HG02610 (cell line): ENCODE measurements at regions not wholly inside any gene's neighbourhood (a gene's known extent, or its start where the extent isn't known, plus 50 kb on each side); places are given as distances from the start of the nearest gene placed in this dataset.

Experiments used
- ATAC-seq: cut with Tn5 transposase; IDR thresholded peaks from one replicate; pipeline ENCODE4 v1.9.1; 2021; ENCODE audit warnings: mild to moderate bottlenecking, moderate library complexity; ENCODE audit not compliant: unreplicated experiment

GRCh38 chr3:459311-459670 is 262.7 kb downstream of the CHL1 start:
- no peak for ATAC-seq

- ATAC-seq: no peak
Observed at GRCh38 chr3:461006-461405, 264.4 kb downstream of the CHL1 start.

GRCh38 chr3:462851-463250 is 266.3 kb downstream of the CHL1 start:
- no peak for ATAC-seq

GRCh38 chr3:463252-464192 is 267.0 kb downstream of the CHL1 start:
- peak; percentile 98 for ATAC-seq

- peak; percentile 33 for ATAC-seq
Observed at GRCh38 chr3:464255-464654, 267.7 kb downstream of the CHL1 start.

GRCh38 chr3:468172-468571 is 271.6 kb downstream of the CHL1 start:
- peak; percentile 39 for ATAC-seq

- ATAC-seq: peak; percentile 74
Observed at GRCh38 chr3:473033-473800, 276.7 kb downstream of the CHL1 start.

- ATAC-seq: no peak
Observed at GRCh38 chr3:474828-475227, 278.3 kb downstream of the CHL1 start.

GRCh38 chr3:480070-480469 is 283.5 kb downstream of the CHL1 start:
- ATAC-seq: peak; percentile 55

- no peak for ATAC-seq
Observed at GRCh38 chr3:481111-481510, 284.5 kb downstream of the CHL1 start.

GRCh38 chr3:481680-482079 is 285.1 kb downstream of the CHL1 start:
- no peak for ATAC-seq

- ATAC-seq: no peak
Observed at GRCh38 chr3:482479-482878, 285.9 kb downstream of the CHL1 start.

- ATAC-seq: no peak
Observed at GRCh38 chr3:484341-484740, 287.8 kb downstream of the CHL1 start.

GRCh38 chr3:487614-488013 is 291.1 kb downstream of the CHL1 start:
- ATAC-seq: no peak

- ATAC-seq: peak; percentile 75
Observed at GRCh38 chr3:492586-493316, 296.2 kb downstream of the CHL1 start.

GRCh38 chr3:494190-494589 is 297.6 kb downstream of the CHL1 start:
- ATAC-seq: no peak

GRCh38 chr3:498487-498886 is 301.9 kb downstream of the CHL1 start:
- no peak for ATAC-seq

GRCh38 chr3:499001-499761 is 302.6 kb downstream of the CHL1 start:
- no peak for ATAC-seq

GRCh38 chr3:502486-502885 is 305.9 kb downstream of the CHL1 start:
- ATAC-seq: no peak

GRCh38 chr3:513301-513700 is 316.7 kb downstream of the CHL1 start:
- ATAC-seq: no peak

- ATAC-seq: no peak
Observed at GRCh38 chr3:514192-514591, 317.6 kb downstream of the CHL1 start.
